Smooth muscle cell of the brain vasculature (primary cell): ENCODE measurements at regions not wholly inside any gene's neighbourhood (a gene's known extent, or its start where the extent isn't known, plus 50 kb on each side); places are given as distances from the start of the nearest gene placed in this dataset.
"Not testable (repeated sequence)": the region's sequence is repeated elsewhere in the genome, so short reads cannot be mapped to it uniquely, and the experiment has no call there.

Source experiments
- DNase-seq: peaks from one replicate; pipeline ENCODE4 v3.0.0-alpha.2; 2012; ENCODE audit warnings: low read depth, low spot score

- DNase-seq: no peak
These were observed 1165.7 kb downstream of the BRINP3 start for GRCh38 chr1:189311915-189312314.

- DNase-seq: no peak
These were observed 1165.2 kb downstream of the BRINP3 start for GRCh38 chr1:189312499-189312898.

GRCh38 chr1:189313488-189313887 is 1164.2 kb downstream of the BRINP3 start:
- DNase-seq: no peak

GRCh38 chr1:189315035-189315901 is 1162.4 kb downstream of the BRINP3 start:
- DNase-seq: no peak

GRCh38 chr1:189323091-189323490 is 1154.6 kb downstream of the BRINP3 start:
- no peak for DNase-seq

- not testable (repeated sequence) for DNase-seq
These were observed 1146.6 kb downstream of the BRINP3 start for GRCh38 chr1:189331071-189331470.

GRCh38 chr1:189336115-189337100 is 1141.3 kb downstream of the BRINP3 start:
- no peak for DNase-seq

GRCh38 chr1:189349607-189350006 is 1128.1 kb downstream of the BRINP3 start:
- no peak for DNase-seq

GRCh38 chr1:189350983-189351616 is 1126.6 kb downstream of the BRINP3 start:
- no peak for DNase-seq

- DNase-seq: no peak
These were observed 1125.7 kb downstream of the BRINP3 start for GRCh38 chr1:189351960-189352359.

GRCh38 chr1:189356206-189356605 is 1121.5 kb downstream of the BRINP3 start:
- DNase-seq: no peak

- no peak for DNase-seq
These were observed 1120.3 kb downstream of the BRINP3 start for GRCh38 chr1:189357317-189357716.

GRCh38 chr1:189369612-189370011 is 1108.1 kb downstream of the BRINP3 start:
- DNase-seq: no peak

- DNase-seq: no peak
These were observed 1102.8 kb downstream of the BRINP3 start for GRCh38 chr1:189374816-189375215.

- DNase-seq: no peak
These were observed 1072.2 kb downstream of the BRINP3 start for GRCh38 chr1:189405419-189405818.

- DNase-seq: no peak
These were observed 1067.9 kb downstream of the BRINP3 start for GRCh38 chr1:189409774-189410173.

- no peak for DNase-seq
These were observed 1052.8 kb downstream of the BRINP3 start for GRCh38 chr1:189424746-189425331.

- no peak for DNase-seq
These were observed 1048.1 kb downstream of the BRINP3 start for GRCh38 chr1:189429610-189430009.

- no peak for DNase-seq
These were observed 1046.2 kb downstream of the BRINP3 start for GRCh38 chr1:189431447-189431846.

- no peak for DNase-seq
These were observed 1044.9 kb downstream of the BRINP3 start for GRCh38 chr1:189432753-189433152.

GRCh38 chr1:189434461-189434860 is 1043.2 kb downstream of the BRINP3 start:
- DNase-seq: no peak
